LNCAP (cell line): ENCODE measurements at regions not wholly inside any gene's neighbourhood (a gene's known extent, or its start where the extent isn't known, plus 50 kb on each side); places are given as distances from the start of the nearest gene placed in this dataset.

Source experiments
- CTCF ChIP-seq: fragments of 450-650 bp; IDR thresholded peaks from 2 replicates; pipeline ENCODE4 v1.5.1; 2017; ENCODE audit warnings: mild to moderate bottlenecking

GRCh38 chr5:1961304-1961946 is 78.7 kb upstream of the IRX4 start:
- no peak for TF ChIP-seq CTCF

- no peak for TF ChIP-seq CTCF
Measured at GRCh38 chr5:1960595-1961303, 78.0 kb upstream of the IRX4 start.

GRCh38 chr5:1959725-1960581 is 77.2 kb upstream of the IRX4 start:
- TF ChIP-seq CTCF, result no peak

GRCh38 chr5:1959231-1959630 is 76.5 kb upstream of the IRX4 start:
- TF ChIP-seq CTCF, result no peak

- no peak for TF ChIP-seq CTCF
Measured at GRCh38 chr5:1958211-1959010, 75.7 kb upstream of the IRX4 start.

GRCh38 chr5:1955586-1955985 is 72.9 kb upstream of the IRX4 start:
- TF ChIP-seq CTCF, result no peak
